Left ventricle myocardium superior (tissue), 1 donor: ENCODE measurements at regions not wholly inside any gene's neighbourhood (a gene's known extent, or its start where the extent isn't known, plus 50 kb on each side); places are given as distances from the start of the nearest gene placed in this dataset.

ENCODE experiments used
- ATAC-seq: fragments of 200-7000 bp; cut with Tn5 transposase; one replicate; pipeline ENCODE4 v1.9.1; 2020; ENCODE audit warnings: mild to moderate bottlenecking, moderate library complexity
- DNase-seq: peaks from one replicate; pipeline ENCODE4 v3.0.0-alpha.2; 2020
- intact Hi-C: fragments of 100-400 bp; cut with micrococcal nuclease; formaldehyde crosslinking; loops from one replicate; pipeline ENCODE4 v1.11.0; 2022
- donor health status: DM: no; HTN: yes; CAD: no; lungs with severe emphysema.

GRCh38 chr10:106520698-106521097 lies 643.8 kb downstream of the SORCS1 start:
- intact Hi-C loops: no loop called here
- no peak for DNase-seq
- no peak for ATAC-seq

GRCh38 chr10:106519376-106520030 lies 645.0 kb downstream of the SORCS1 start:
- ATAC-seq: peak; percentile 98
- DNase-seq: no peak
- intact Hi-C loops: no loop called here

- intact Hi-C loops: no loop called here
- no peak for DNase-seq
- ATAC-seq: no peak
Measured at GRCh38 chr10:106515206-106515790, 649.2 kb downstream of the SORCS1 start.

- no peak for DNase-seq
- intact Hi-C loops: no loop called here
- no peak for ATAC-seq
Measured at GRCh38 chr10:106513352-106513771, 651.1 kb downstream of the SORCS1 start.

- intact Hi-C loops: no loop called here
- DNase-seq: no peak
- no peak for ATAC-seq
Measured at GRCh38 chr10:106511917-106512316, 652.6 kb downstream of the SORCS1 start.

GRCh38 chr10:106508950-106509349 lies 655.6 kb downstream of the SORCS1 start:
- intact Hi-C loops: no loop called here
- ATAC-seq: no peak

GRCh38 chr10:106506526-106507283 lies 657.8 kb downstream of the SORCS1 start:
- DNase-seq (no peak), ATAC-seq (no peak)
- intact Hi-C loops: no loop called here

More at GRCh38 chr10:106508950-106509349, 655.6 kb downstream of the SORCS1 start:
- no peak for DNase-seq

GRCh38 chr10:106504536-106504935 lies 660.0 kb downstream of the SORCS1 start:
- ATAC-seq (no peak), DNase-seq (no peak)
- intact Hi-C loops: no loop called here

- intact Hi-C loops: no loop called here
- ATAC-seq (no peak), DNase-seq (no peak)
Measured at GRCh38 chr10:106502641-106503040, 661.9 kb downstream of the SORCS1 start.

GRCh38 chr10:106500925-106501525 lies 663.5 kb downstream of the SORCS1 start:
- intact Hi-C loops: no loop called here
- no peak for ATAC-seq
- DNase-seq: no peak

- no peak for DNase-seq
- no peak for ATAC-seq
- intact Hi-C loops: no loop called here
Measured at GRCh38 chr10:106500041-106500924, 664.2 kb downstream of the SORCS1 start.

- intact Hi-C loops: no loop called here
- no peak for ATAC-seq
- DNase-seq: no peak
Measured at GRCh38 chr10:106499448-106499847, 665.1 kb downstream of the SORCS1 start.

- intact Hi-C loops: no loop called here
- DNase-seq (no peak), ATAC-seq (no peak)
Measured at GRCh38 chr10:106498675-106499074, 665.8 kb downstream of the SORCS1 start.

- DNase-seq (no peak), ATAC-seq (no peak)
- intact Hi-C loops: no loop called here
Measured at GRCh38 chr10:106495931-106496330, 668.6 kb downstream of the SORCS1 start.

- intact Hi-C loops: no loop called here
- no peak for ATAC-seq
- DNase-seq: no peak
Measured at GRCh38 chr10:106493751-106494150, 670.8 kb downstream of the SORCS1 start.

- DNase-seq (no peak), ATAC-seq (no peak)
- intact Hi-C loops: no loop called here
Measured at GRCh38 chr10:106493226-106493625, 671.3 kb downstream of the SORCS1 start.

- intact Hi-C loops: no loop called here
- no peak for DNase-seq
- ATAC-seq: no peak
Measured at GRCh38 chr10:106487726-106488125, 676.8 kb downstream of the SORCS1 start.

GRCh38 chr10:106481598-106482275 lies 682.8 kb downstream of the SORCS1 start:
- ATAC-seq (no peak), DNase-seq (no peak)
- intact Hi-C loops: no loop called here

- ATAC-seq (no peak), DNase-seq (no peak)
- intact Hi-C loops: no loop called here
Measured at GRCh38 chr10:106479636-106480035, 684.9 kb downstream of the SORCS1 start.
